ENCODE measurements at regions not wholly inside any gene's neighbourhood (a gene's known extent, or its start where the extent isn't known, plus 50 kb on each side); places are given as distances from the start of the nearest gene placed in this dataset.

- Histone ChIP-seq H3K36me3 (no peaks in the 10 kb centered on the region), H3K9me3 (ENCODE audit: severe bottlenecking) (peaks cover 10% of the 10 kb centered on the region), H3K4me3 (ENCODE audit: low read depth, low read length) (no peak overlapping the region), H3K27me3 (ENCODE audit: insufficient read depth, low read depth, severe bottlenecking) (no peaks in the 10 kb centered on the region), H3K27ac (no peak overlapping the region)
- no peak for TF ChIP-seq CTCF (IDR thresholded peaks at IDR 0.05; ENCODE audit: low read depth, low read length)
- no peak for DNase-seq
Observed at GRCh38 chr3:35389907-35390306, 249.4 kb upstream of the ARPP21 start.

GRCh38 chr3:35392187-35392586 lies 247.1 kb upstream of the ARPP21 start:
- H3K27me3 ChIP-seq (ENCODE audit: insufficient read depth, low read depth, severe bottlenecking) = no peaks in the 10 kb centered on the region
- H3K27ac ChIP-seq = no peak overlapping the region
- no peak for DNase-seq
- TF ChIP-seq CTCF (IDR thresholded peaks at IDR 0.05; ENCODE audit: low read depth, low read length) = no peak
- H3K36me3 ChIP-seq = no peaks in the 10 kb centered on the region
- peaks cover 10% of the 10 kb centered on the region for H3K9me3 ChIP-seq (ENCODE audit: severe bottlenecking)
- H3K4me3 ChIP-seq (ENCODE audit: low read depth, low read length) = no peak overlapping the region

GRCh38 chr3:35393901-35394799 lies 245.2 kb upstream of the ARPP21 start:
- H3K27me3 ChIP-seq (ENCODE audit: insufficient read depth, low read depth, severe bottlenecking) = no peaks in the 10 kb centered on the region
- H3K4me3 ChIP-seq (ENCODE audit: low read depth, low read length) = no peak overlapping the region
- peaks cover 10% of the 10 kb centered on the region for H3K9me3 ChIP-seq (ENCODE audit: severe bottlenecking)
- DNase-seq = no peak
- TF ChIP-seq CTCF (IDR thresholded peaks at IDR 0.05; ENCODE audit: low read depth, low read length) = no peak
- H3K36me3 ChIP-seq = no peaks in the 10 kb centered on the region
- no peak overlapping the region for H3K27ac ChIP-seq

GRCh38 chr3:35394905-35395304 lies 244.4 kb upstream of the ARPP21 start:
- no peak for TF ChIP-seq CTCF (IDR thresholded peaks at IDR 0.05; ENCODE audit: low read depth, low read length)
- H3K27ac ChIP-seq = no peak overlapping the region

GRCh38 chr3:35401671-35402070 lies 237.7 kb upstream of the ARPP21 start:
- Histone ChIP-seq H3K36me3 (no peaks in the 10 kb centered on the region), H3K9me3 (ENCODE audit: severe bottlenecking) (no peaks in the 10 kb centered on the region), H3K27ac (no peak overlapping the region), H3K4me3 (ENCODE audit: low read depth, low read length) (no peak overlapping the region), H3K27me3 (ENCODE audit: insufficient read depth, low read depth, severe bottlenecking) (no peaks in the 10 kb centered on the region)
- DNase-seq = no peak
- no peak for TF ChIP-seq CTCF (IDR thresholded peaks at IDR 0.05; ENCODE audit: low read depth, low read length)

More at GRCh38 chr3:35394905-35395304, 244.4 kb upstream of the ARPP21 start:
- Histone ChIP-seq H3K36me3 (no peaks in the 10 kb centered on the region), H3K27me3 (ENCODE audit: insufficient read depth, low read depth, severe bottlenecking) (no peaks in the 10 kb centered on the region), H3K9me3 (ENCODE audit: severe bottlenecking) (peaks cover 10% of the 10 kb centered on the region), H3K4me3 (ENCODE audit: low read depth, low read length) (no peak overlapping the region)
- no peak for DNase-seq

Data from WERI-Rb-1 (cell line).